ENCODE measurements at regions not wholly inside any gene's neighbourhood (a gene's known extent, or its start where the extent isn't known, plus 50 kb on each side); places are given as distances from the start of the nearest gene placed in this dataset.

DNA sequence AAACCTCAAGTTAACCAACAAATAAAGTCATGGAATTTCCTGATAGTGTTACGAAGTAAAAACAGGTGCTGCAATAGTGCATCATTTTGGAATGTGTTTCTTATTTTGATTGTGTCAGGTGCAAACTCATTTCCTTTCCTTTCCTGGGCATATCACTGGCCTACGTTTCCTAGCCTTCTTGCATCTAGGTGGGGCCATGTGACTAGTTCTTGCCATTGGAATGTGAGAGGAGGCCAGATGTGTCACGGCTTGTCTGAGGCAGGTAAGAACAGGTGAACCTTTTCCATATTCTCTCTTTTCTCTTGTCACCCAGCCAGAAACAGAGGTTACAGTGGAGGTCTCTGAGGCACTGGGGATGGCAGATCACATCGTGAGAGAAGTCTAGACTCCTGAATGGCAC is 868.0 kb downstream of the RPA4 start:
- Histone ChIP-seq H3K27ac (ENCODE audit: low read length) (no peak overlapping the region), H3K4me1 (ENCODE audit: low read length) (no peaks in the 10 kb centered on the region; the same call in 1 of the 2 replicates), H3K36me3 (replicated peaks; ENCODE audit: low read depth, low read length) (no peaks in the 10 kb centered on the region), H2AFZ (ENCODE audit: low read depth, low read length) (no peak overlapping the region), H3K79me2 (ENCODE audit: low read length) (no peaks in the 10 kb centered on the region), H3K27me3 (ENCODE audit: low read depth, low read length) (no peaks in the 10 kb centered on the region), H3K9me3 (ENCODE audit: insufficient read depth, low read length) (no peaks in the 10 kb centered on the region), H3K9ac (ENCODE audit: low read length) (no peak overlapping the region), H4K20me1 (ENCODE audit: insufficient read depth, low read length) (no peaks in the 10 kb centered on the region), H3K4me2 (ENCODE audit: low read length) (no peak overlapping the region), H3K4me3 (ENCODE audit: low read length) (no peak overlapping the region)
- TF ChIP-seq, protein P1, sequence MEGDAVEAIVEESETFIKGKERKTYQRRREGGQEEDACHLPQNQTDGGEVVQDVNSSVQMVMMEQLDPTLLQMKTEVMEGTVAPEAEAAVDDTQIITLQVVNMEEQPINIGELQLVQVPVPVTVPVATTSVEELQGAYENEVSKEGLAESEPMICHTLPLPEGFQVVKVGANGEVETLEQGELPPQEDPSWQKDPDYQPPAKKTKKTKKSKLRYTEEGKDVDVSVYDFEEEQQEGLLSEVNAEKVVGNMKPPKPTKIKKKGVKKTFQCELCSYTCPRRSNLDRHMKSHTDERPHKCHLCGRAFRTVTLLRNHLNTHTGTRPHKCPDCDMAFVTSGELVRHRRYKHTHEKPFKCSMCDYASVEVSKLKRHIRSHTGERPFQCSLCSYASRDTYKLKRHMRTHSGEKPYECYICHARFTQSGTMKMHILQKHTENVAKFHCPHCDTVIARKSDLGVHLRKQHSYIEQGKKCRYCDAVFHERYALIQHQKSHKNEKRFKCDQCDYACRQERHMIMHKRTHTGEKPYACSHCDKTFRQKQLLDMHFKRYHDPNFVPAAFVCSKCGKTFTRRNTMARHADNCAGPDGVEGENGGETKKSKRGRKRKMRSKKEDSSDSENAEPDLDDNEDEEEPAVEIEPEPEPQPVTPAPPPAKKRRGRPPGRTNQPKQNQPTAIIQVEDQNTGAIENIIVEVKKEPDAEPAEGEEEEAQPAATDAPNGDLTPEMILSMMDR (IDR thresholded peaks at IDR 0.05; ENCODE audit: low read depth, low read length) = no peak
- TF ChIP-seq EZH2phosphoT487 (IDR thresholded peaks at IDR 0.05; ENCODE audit: low read depth) = no peak

DNA sequence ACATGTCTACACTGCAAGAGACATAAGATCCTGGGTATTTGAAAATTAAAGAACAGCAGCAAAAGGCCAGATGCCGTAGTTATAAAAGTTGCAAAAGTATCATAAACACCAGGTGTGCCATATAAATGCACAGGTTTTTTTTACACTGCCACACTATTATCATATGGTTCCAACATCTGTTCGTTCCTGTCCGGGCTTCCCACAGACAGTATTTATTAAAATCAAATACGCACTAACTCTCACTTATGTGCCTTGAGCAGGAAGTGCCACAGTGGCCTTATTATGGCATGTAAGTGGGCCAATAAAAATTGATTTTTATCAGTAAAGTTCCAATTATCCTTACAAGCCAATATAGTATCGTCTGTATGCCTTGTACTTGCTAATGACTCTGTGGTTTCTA is 873.2 kb downstream of the RPA4 start:
- no peak overlapping the region for H3K9ac ChIP-seq (ENCODE audit: low read length)
- no peaks in the 10 kb centered on the region for H3K4me1 ChIP-seq (ENCODE audit: low read length)
- no peak for TF ChIP-seq EZH2phosphoT487 (IDR thresholded peaks at IDR 0.05; ENCODE audit: low read depth)
- TF ChIP-seq, protein P1 (IDR thresholded peaks at IDR 0.05; ENCODE audit: low read depth, low read length) = no peak
- no peak overlapping the region for H2AFZ ChIP-seq (ENCODE audit: low read depth, low read length)
- H3K36me3 ChIP-seq (replicated peaks; ENCODE audit: low read depth, low read length) = no peaks in the 10 kb centered on the region
- H3K79me2 ChIP-seq (ENCODE audit: low read length) = no peaks in the 10 kb centered on the region
- no peaks in the 10 kb centered on the region for H4K20me1 ChIP-seq (ENCODE audit: insufficient read depth, low read length)
- no peak overlapping the region for H3K4me3 ChIP-seq (ENCODE audit: low read length)
- no peaks in the 10 kb centered on the region for H3K27me3 ChIP-seq (ENCODE audit: low read depth, low read length)
- H3K27ac ChIP-seq (ENCODE audit: low read length) = no peak overlapping the region
- H3K9me3 ChIP-seq (ENCODE audit: insufficient read depth, low read length) = no peaks in the 10 kb centered on the region
- H3K4me2 ChIP-seq (ENCODE audit: low read length) = no peak overlapping the region

DNA sequence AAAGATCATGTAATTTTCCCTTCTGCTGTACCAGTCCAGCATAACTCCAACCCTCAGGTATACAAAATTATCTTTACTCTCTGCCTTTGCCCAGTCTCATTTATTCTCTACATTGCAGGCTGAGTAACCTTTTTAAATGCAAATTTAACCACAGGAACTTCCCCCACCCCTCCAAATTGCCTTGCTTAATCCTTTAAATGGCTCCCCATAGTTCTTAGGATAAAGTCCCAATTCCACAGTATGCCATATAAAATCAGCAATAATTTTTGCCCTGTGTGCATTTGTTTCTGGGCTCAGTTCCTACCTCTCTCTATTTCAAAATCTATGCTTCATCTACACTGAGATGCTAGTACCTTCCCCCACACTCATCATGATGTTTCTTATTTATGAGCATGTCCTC is 879.7 kb downstream of the RPA4 start:
- H4K20me1 ChIP-seq (ENCODE audit: insufficient read depth, low read length) = no peaks in the 10 kb centered on the region

DNA sequence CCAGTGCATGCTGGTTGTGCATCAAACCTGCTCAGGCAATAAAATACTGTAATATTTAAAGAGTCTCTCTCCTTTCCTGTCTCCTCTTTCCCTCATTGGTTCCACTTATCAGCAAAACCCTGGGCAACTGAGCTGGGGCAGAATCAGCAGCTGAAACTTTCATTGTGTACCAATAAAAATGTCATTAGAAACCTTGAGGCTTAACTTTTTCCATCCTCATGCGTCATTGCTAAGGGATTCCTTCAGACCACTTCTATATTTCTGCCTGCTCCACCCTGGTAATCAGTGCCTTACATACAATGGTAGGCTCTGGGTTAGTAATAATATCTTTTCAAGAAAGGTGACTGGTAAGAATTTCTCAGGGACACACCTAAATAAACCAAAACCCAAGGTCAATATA is 880.3 kb downstream of the RPA4 start:
- no peaks in the 10 kb centered on the region for H3K27me3 ChIP-seq (ENCODE audit: low read depth, low read length)
- no peaks in the 10 kb centered on the region for H3K9me3 ChIP-seq (ENCODE audit: insufficient read depth, low read length)
- no peaks in the 10 kb centered on the region for H3K4me1 ChIP-seq (ENCODE audit: low read length)
- H4K20me1 ChIP-seq (ENCODE audit: insufficient read depth, low read length) = no peaks in the 10 kb centered on the region
- no peak overlapping the region for H3K9ac ChIP-seq (ENCODE audit: low read length)
- H3K36me3 ChIP-seq (replicated peaks; ENCODE audit: low read depth, low read length) = no peaks in the 10 kb centered on the region
- no peak overlapping the region for H3K27ac ChIP-seq (ENCODE audit: low read length)
- no peak overlapping the region for H3K4me2 ChIP-seq (ENCODE audit: low read length)
- no peak overlapping the region for H3K4me3 ChIP-seq (ENCODE audit: low read length)
- H3K79me2 ChIP-seq (ENCODE audit: low read length) = no peaks in the 10 kb centered on the region
- TF ChIP-seq EZH2phosphoT487 (IDR thresholded peaks at IDR 0.05; ENCODE audit: low read depth) = no peak
- TF ChIP-seq, protein P1 (IDR thresholded peaks at IDR 0.05; ENCODE audit: low read depth, low read length) = no peak
- H2AFZ ChIP-seq (ENCODE audit: low read depth, low read length) = no peak overlapping the region

More for the DNA sequence above, 879.7 kb downstream of the RPA4 start:
- Histone ChIP-seq H3K4me1 (ENCODE audit: low read length) (no peaks in the 10 kb centered on the region), H3K9ac (ENCODE audit: low read length) (no peak overlapping the region), H3K4me3 (ENCODE audit: low read length) (no peak overlapping the region), H3K79me2 (ENCODE audit: low read length) (no peaks in the 10 kb centered on the region), H3K27ac (ENCODE audit: low read length) (no peak overlapping the region), H3K9me3 (ENCODE audit: insufficient read depth, low read length) (no peaks in the 10 kb centered on the region), H3K27me3 (ENCODE audit: low read depth, low read length) (no peaks in the 10 kb centered on the region), H3K4me2 (ENCODE audit: low read length) (no peak overlapping the region), H3K36me3 (replicated peaks; ENCODE audit: low read depth, low read length) (no peaks in the 10 kb centered on the region), H2AFZ (ENCODE audit: low read depth, low read length) (no peak overlapping the region)
- TF ChIP-seq EZH2phosphoT487 (IDR thresholded peaks at IDR 0.05; ENCODE audit: low read depth) = no peak
- TF ChIP-seq, protein P1 (IDR thresholded peaks at IDR 0.05; ENCODE audit: low read depth, low read length) = no peak

Data from OCI-LY3 (cell line).